HCT116 (cell line): ENCODE measurements at regions not wholly inside any gene's neighbourhood (a gene's known extent, or its start where the extent isn't known, plus 50 kb on each side); places are given as distances from the start of the nearest gene placed in this dataset.

Source experiments
- ATAC-seq: fragments of 200-7000 bp; cut with Tn5 transposase; 2 replicates; pipeline ENCODE4 v1.9.1; 2020; ENCODE audit warnings: mild to moderate bottlenecking, moderate library complexity
- BruUV-seq: library from RNA; stranded (reverse); fragments of 400-500 nt; replicated peaks from 2 replicates; lab custom pipeline; 2021; lab: Mats Ljungman, UMichigan
- CTCF ChIA-PET: fragments of 300-600 bp; sonication (Branson Sonifier 250); formaldehyde crosslinking; loops from one replicate; lab custom pipeline; 2021; ENCODE audit warnings: antibody characterized with exemption; lab: Charles Lee
- POLR2A ChIA-PET: fragments of 300-600, 350-600 bp; sonication (Branson Sonifier 250); formaldehyde crosslinking; loops from one replicate; lab custom pipeline; 2021; ENCODE audit warnings: antibody characterized with exemption; lab: Charles Lee
- RAD21 ChIA-PET, 2 experiments: fragments of 300-600 bp; sonication (Branson Sonifier 250); formaldehyde crosslinking; loops; one replicate each; lab custom pipeline; 2023; ENCODE audit warnings: low total read pairs in 2 of 2; ENCODE audit not compliant: uncharacterized antibody in 2 of 2, unreplicated experiment in 2 of 2, low non-redundant PET in 1 of 2; lab: Charles Lee
- DNase-seq: peaks from one replicate; pipeline ENCODE4 v3.0.0-alpha.2; 2010; ENCODE audit warnings: low read depth, low spot score
- H2AFZ ChIP-seq: fragments of 200-600 bp; shearing (Covaris generic), sonication (generic); 2 replicates; pipeline ENCODE4 v1.6.1; 2017; ENCODE audit warnings: low read depth, mixed run types, mixed read lengths, antibody characterized with exemption, low read length; ENCODE audit not compliant: poor library complexity, severe bottlenecking
- H3K27ac ChIP-seq: 2 replicates; pipeline ENCODE4 v1.5.1; 2012; ENCODE audit warnings: low read depth, low read length
- H3K27me3 ChIP-seq: fragments of 200-600 bp; sonication (generic); 2 replicates; pipeline ENCODE4 v1.6.1; 2016; ENCODE audit warnings: mixed run types, low read length, mixed read lengths; ENCODE audit not compliant: insufficient read depth
- H3K36me3 ChIP-seq, 2 experiments: fragments of 200-500 bp in 1 of 2; fragments of 200-600 bp in 1 of 2; sonication (Bioruptor generic) in 1 of 2; sonication (generic) in 1 of 2; 2 replicates each; pipeline versions ENCODE4 v1.5.1 to v1.6.1; 2014 to 2016; ENCODE audit warnings: low read length in 2 of 2, inconsistent platforms in 1 of 2, mixed read lengths in 1 of 2, mixed run types in 1 of 2; ENCODE audit not compliant: insufficient read depth in 2 of 2, control insufficient read depth in 1 of 2
- H3K4me1 ChIP-seq, 2 experiments: fragments of 200-600 bp in 1 of 2; sonication (generic) in 1 of 2; 2 replicates each; pipeline versions ENCODE4 v1.5.1 to v1.6.1; 2012 to 2017; ENCODE audit warnings: low read length in 2 of 2, inconsistent platforms in 1 of 2, mild to moderate bottlenecking in 1 of 2, mixed read lengths in 1 of 2, mixed run types in 1 of 2, moderate library complexity in 1 of 2; ENCODE audit not compliant: insufficient read depth in 2 of 2, control insufficient read depth in 1 of 2
- H3K4me2 ChIP-seq: fragments of 200-600 bp; sonication (generic); 2 replicates; pipeline ENCODE4 v1.6.1; 2017; ENCODE audit warnings: mixed run types, low read length, mixed read lengths
- H3K4me3 ChIP-seq, 2 experiments: fragments of 200-600 bp in 1 of 2; sonication (generic) in 1 of 2; replicated peaks in 1 of 2; 2 replicates each; pipeline ENCODE4 v1.5.1; 2011 to 2016; ENCODE audit warnings: low read length in 2 of 2, control low read depth in 1 of 2, low read depth in 1 of 2, mild to moderate bottlenecking in 1 of 2, mixed read lengths in 1 of 2, mixed run types in 1 of 2
- H3K79me2 ChIP-seq: fragments of 200-600 bp; sonication (generic); 2 replicates; pipeline ENCODE4 v1.6.1; 2017; ENCODE audit warnings: mild to moderate bottlenecking, mixed run types, low read length, moderate library complexity, mixed read lengths; ENCODE audit not compliant: insufficient read depth
- H3K9ac ChIP-seq: fragments of 200-600 bp; sonication (generic); 2 replicates; pipeline ENCODE4 v1.6.1; 2016; ENCODE audit warnings: low read length, mixed read lengths
- H3K9me2 ChIP-seq: fragments of 200-600 bp; sonication (generic), shearing (Covaris generic); 2 replicates; pipeline ENCODE4 v1.6.1; 2017; ENCODE audit warnings: mixed run types, mild to moderate bottlenecking, moderate library complexity; ENCODE audit not compliant: insufficient read depth
- H3K9me3 ChIP-seq, 2 experiments: fragments of 200-500 bp in 1 of 2; fragments of 200-600 bp in 1 of 2; sonication (Bioruptor generic) in 1 of 2; sonication (generic) in 1 of 2; 2 replicates each; pipeline ENCODE4 v1.6.1; 2014 to 2017; ENCODE audit warnings: low read length in 2 of 2, mixed read lengths in 2 of 2, inconsistent platforms in 1 of 2, low read depth in 1 of 2, mild to moderate bottlenecking in 1 of 2, mixed run types in 1 of 2, moderate library complexity in 1 of 2; ENCODE audit not compliant: control insufficient read depth in 1 of 2, insufficient read depth in 1 of 2
- H4K20me1 ChIP-seq: fragments of 200-600 bp; sonication (generic), shearing (Covaris generic); 2 replicates; pipeline ENCODE4 v1.6.1; 2017; ENCODE audit warnings: mixed run types, mild to moderate bottlenecking, moderate library complexity; ENCODE audit not compliant: insufficient read depth
- CBX3 ChIP-seq: IDR thresholded peaks from 2 replicates; pipeline ENCODE4 v1.6.1; 2012; ENCODE audit warnings: low read depth
- EGR1 ChIP-seq: IDR thresholded peaks from 2 replicates; pipeline ENCODE4 v1.6.1; 2012; ENCODE audit warnings: low read depth
- EZH2phosphoT487 ChIP-seq: fragments of 200-600 bp; IDR thresholded peaks from 2 replicates; pipeline ENCODE4 v1.6.1; 2018; ENCODE audit warnings: antibody characterized with exemption, borderline replicate concordance
- POLR2A ChIP-seq: IDR thresholded peaks from 2 replicates; pipeline ENCODE4 v1.7.0; 2011; ENCODE audit warnings: borderline replicate concordance; ENCODE audit not compliant: insufficient read depth, insufficient read length; ENCODE audit errors: extremely low read depth
- RAD21 ChIP-seq: IDR thresholded peaks from 2 replicates; pipeline ENCODE4 v1.6.1; 2012; ENCODE audit warnings: low read depth, mild to moderate bottlenecking
- YY1 ChIP-seq: IDR thresholded peaks from 2 replicates; pipeline ENCODE4 v1.6.1; 2011; ENCODE audit warnings: low read length, low read depth, moderate library complexity, mild to moderate bottlenecking; ENCODE audit not compliant: insufficient replicate concordance; ENCODE audit errors: extremely low read depth
- ZFX ChIP-seq: fragments of 450-650 bp; IDR thresholded peaks from 2 replicates; pipeline ENCODE4 v1.6.1; 2017
- ZNF274 ChIP-seq: fragments of 200-500 bp; sonication (Bioruptor generic); IDR thresholded peaks from 2 replicates; pipeline ENCODE4 v1.6.1; 2014; ENCODE audit warnings: mild to moderate bottlenecking, low read depth, low read length, inconsistent platforms
- intact Hi-C: fragments of 100-400 bp; cut with micrococcal nuclease; formaldehyde crosslinking; loops from 2 replicates; pipeline ENCODE4 v1.10.0; 2022
- TF ChIP-seq, protein P1 (sequence below): IDR thresholded peaks from 2 replicates; pipeline ENCODE4 v1.6.1; 2012
- TF ChIP-seq, protein P2 (sequence below): IDR thresholded peaks from 2 replicates; pipeline ENCODE4 v1.6.1; 2012; ENCODE audit warnings: low read depth
- TF ChIP-seq, protein P3 (sequence below), 3 experiments: fragments of 200-600 bp in 1 of 3; sonication (generic) in 1 of 3; IDR thresholded peaks in 2 of 3; conservative IDR thresholded peaks in 1 of 3; 2 replicates each; pipeline ENCODE4 v1.5.1; 2012 to 2017; ENCODE audit warnings: low read depth in 2 of 3, low read length in 2 of 3, antibody characterized with exemption in 1 of 3, borderline replicate concordance in 1 of 3, control low read depth in 1 of 3, mild to moderate bottlenecking in 1 of 3, mixed read lengths in 1 of 3, mixed run types in 1 of 3, moderate library complexity in 1 of 3; ENCODE audit not compliant: insufficient read depth in 1 of 3
- TF ChIP-seq, protein P4 (sequence below): IDR thresholded peaks from 2 replicates; pipeline ENCODE4 v1.6.1; 2012

DNA sequence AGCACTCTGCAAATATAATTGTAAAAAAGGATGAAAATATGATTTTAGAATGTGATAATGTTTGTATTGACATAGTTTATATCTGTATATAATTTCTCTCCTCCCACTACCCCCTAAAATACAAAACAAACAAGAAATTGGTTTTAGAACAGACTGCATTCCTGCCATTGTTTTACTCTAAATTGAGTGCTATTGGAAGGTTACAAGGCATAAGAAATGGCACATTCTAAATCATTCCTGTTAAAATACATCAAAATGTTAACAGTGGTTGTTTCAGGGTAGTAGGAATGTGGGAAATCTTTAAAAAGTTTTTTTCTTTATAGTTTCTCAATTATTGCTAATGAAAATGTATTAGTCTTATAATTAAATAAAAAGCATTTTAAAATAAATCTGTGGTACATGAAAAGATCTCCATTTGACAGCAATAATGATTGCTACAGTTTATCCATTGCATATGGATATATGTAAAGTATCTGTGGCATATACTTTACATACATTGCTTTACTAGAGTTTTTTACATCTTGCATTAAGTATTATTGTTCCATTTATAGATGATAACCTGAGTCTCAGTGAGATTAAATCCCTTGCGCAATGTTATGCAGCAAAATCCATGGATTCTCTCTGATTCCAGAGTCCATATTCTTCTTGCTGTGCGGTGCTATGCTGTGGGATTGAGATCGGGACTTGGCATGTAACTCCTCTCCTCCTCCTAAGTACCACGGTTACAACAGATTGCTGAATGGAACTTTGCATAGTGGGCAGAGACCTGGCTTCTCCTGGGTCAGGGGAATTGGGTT, 319.8 kb downstream of the LMO4 start:
- ATAC-seq (no peak), DNase-seq (no peak)
- ChIA-PET RAD21 (no interaction called here), POLR2A (no interaction called here), CTCF (no interaction called here)
- H3K79me2 ChIP-seq, result no peaks in the 10 kb centered on the region
- TF ChIP-seq, protein P1, sequence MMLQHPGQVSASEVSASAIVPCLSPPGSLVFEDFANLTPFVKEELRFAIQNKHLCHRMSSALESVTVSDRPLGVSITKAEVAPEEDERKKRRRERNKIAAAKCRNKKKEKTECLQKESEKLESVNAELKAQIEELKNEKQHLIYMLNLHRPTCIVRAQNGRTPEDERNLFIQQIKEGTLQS, result no peak
- TF ChIP-seq, protein P2, sequence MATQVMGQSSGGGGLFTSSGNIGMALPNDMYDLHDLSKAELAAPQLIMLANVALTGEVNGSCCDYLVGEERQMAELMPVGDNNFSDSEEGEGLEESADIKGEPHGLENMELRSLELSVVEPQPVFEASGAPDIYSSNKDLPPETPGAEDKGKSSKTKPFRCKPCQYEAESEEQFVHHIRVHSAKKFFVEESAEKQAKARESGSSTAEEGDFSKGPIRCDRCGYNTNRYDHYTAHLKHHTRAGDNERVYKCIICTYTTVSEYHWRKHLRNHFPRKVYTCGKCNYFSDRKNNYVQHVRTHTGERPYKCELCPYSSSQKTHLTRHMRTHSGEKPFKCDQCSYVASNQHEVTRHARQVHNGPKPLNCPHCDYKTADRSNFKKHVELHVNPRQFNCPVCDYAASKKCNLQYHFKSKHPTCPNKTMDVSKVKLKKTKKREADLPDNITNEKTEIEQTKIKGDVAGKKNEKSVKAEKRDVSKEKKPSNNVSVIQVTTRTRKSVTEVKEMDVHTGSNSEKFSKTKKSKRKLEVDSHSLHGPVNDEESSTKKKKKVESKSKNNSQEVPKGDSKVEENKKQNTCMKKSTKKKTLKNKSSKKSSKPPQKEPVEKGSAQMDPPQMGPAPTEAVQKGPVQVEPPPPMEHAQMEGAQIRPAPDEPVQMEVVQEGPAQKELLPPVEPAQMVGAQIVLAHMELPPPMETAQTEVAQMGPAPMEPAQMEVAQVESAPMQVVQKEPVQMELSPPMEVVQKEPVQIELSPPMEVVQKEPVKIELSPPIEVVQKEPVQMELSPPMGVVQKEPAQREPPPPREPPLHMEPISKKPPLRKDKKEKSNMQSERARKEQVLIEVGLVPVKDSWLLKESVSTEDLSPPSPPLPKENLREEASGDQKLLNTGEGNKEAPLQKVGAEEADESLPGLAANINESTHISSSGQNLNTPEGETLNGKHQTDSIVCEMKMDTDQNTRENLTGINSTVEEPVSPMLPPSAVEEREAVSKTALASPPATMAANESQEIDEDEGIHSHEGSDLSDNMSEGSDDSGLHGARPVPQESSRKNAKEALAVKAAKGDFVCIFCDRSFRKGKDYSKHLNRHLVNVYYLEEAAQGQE, result no peak
- TF ChIP-seq CBX3 (no peak), ZNF274 (no peak), RAD21 (no peak), ZFX (no peak), YY1 (no peak), POLR2A (no peak), EGR1 (no peak), EZH2phosphoT487 (no peak)
- TF ChIP-seq, protein P3, sequence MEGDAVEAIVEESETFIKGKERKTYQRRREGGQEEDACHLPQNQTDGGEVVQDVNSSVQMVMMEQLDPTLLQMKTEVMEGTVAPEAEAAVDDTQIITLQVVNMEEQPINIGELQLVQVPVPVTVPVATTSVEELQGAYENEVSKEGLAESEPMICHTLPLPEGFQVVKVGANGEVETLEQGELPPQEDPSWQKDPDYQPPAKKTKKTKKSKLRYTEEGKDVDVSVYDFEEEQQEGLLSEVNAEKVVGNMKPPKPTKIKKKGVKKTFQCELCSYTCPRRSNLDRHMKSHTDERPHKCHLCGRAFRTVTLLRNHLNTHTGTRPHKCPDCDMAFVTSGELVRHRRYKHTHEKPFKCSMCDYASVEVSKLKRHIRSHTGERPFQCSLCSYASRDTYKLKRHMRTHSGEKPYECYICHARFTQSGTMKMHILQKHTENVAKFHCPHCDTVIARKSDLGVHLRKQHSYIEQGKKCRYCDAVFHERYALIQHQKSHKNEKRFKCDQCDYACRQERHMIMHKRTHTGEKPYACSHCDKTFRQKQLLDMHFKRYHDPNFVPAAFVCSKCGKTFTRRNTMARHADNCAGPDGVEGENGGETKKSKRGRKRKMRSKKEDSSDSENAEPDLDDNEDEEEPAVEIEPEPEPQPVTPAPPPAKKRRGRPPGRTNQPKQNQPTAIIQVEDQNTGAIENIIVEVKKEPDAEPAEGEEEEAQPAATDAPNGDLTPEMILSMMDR (IDR thresholded peaks at IDR 0.05 in 2 of 3, conservative IDR thresholded peaks at IDR 0.05 in 1 of 3; ENCODE audit: borderline replicate concordance in 1 of 3, insufficient read depth in 1 of 3, low read depth in 2 of 3, low read length in 2 of 3), result no peak
- TF ChIP-seq, protein P4, sequence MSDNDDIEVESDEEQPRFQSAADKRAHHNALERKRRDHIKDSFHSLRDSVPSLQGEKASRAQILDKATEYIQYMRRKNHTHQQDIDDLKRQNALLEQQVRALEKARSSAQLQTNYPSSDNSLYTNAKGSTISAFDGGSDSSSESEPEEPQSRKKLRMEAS, result no peak
- H3K9ac ChIP-seq, result no peak overlapping the region
- H3K27ac ChIP-seq, result no peak overlapping the region
- no peaks in the 10 kb centered on the region for H3K9me3 ChIP-seq
- no peak overlapping the region for H2AFZ ChIP-seq
- no peak overlapping the region for H3K4me2 ChIP-seq
- no peaks in the 10 kb centered on the region for H3K9me2 ChIP-seq
- H3K27me3 ChIP-seq, result no peaks in the 10 kb centered on the region
- no TSS peak for BruUV-seq
- no peak overlapping the region for H3K4me3 ChIP-seq
- no peaks in the 10 kb centered on the region for H4K20me1 ChIP-seq
- peaks cover 0 to 5% of the 10 kb centered on the region in 2 experiments; a peak in 1 of 4 replicates for H3K4me1 ChIP-seq
- intact Hi-C loops, result no loop called here
- no peaks in the 10 kb centered on the region for H3K36me3 ChIP-seq
